ENCODE measurements at regions not wholly inside any gene's neighbourhood (a gene's known extent, or its start where the extent isn't known, plus 50 kb on each side); places are given as distances from the start of the nearest gene placed in this dataset.

DNA sequence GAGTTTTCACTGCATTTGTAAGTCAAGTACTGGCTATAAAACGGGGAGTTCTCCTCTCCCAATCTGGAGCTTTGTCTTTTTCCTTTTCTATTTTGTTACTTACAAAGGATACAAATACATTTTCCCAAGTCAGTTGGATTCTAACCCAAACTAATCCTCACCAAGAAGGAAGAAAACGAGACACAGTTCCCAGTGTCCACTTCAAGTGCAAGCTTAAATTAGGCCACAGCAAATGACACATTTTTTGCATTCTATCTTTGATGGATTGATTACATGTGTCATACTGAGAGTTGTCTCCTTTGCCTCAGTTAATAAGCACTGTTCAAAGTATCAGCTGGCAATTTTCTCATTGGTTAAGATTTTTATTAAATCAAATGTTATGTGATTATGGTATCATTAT lies 296.7 kb upstream of the ANO5 start:
- FAIRE-seq (no peak), DNase-seq (ENCODE audit: insufficient read length, low spot score) (no peak)
- TF ChIP-seq SPI1 (IDR thresholded peaks at IDR 0.05; ENCODE audit: low read depth, low read length): no peak
- no peak for TF ChIP-seq TAF1 (IDR thresholded peaks at IDR 0.05; ENCODE audit: low read depth, low read length)
- no peak for TF ChIP-seq PAX5 (IDR thresholded peaks at IDR 0.05; ENCODE audit: insufficient read depth, low read length, severe bottlenecking)
- no peak for TF ChIP-seq POU2F2 (IDR thresholded peaks at IDR 0.05; ENCODE audit: low read depth, low read length)
- no peak for TF ChIP-seq POLR2AphosphoS5 (IDR thresholded peaks at IDR 0.05; ENCODE audit: low read depth, low read length)
- no peak for TF ChIP-seq POLR2A (IDR thresholded peaks at IDR 0.05; ENCODE audit: low read depth, low read length)

DNA sequence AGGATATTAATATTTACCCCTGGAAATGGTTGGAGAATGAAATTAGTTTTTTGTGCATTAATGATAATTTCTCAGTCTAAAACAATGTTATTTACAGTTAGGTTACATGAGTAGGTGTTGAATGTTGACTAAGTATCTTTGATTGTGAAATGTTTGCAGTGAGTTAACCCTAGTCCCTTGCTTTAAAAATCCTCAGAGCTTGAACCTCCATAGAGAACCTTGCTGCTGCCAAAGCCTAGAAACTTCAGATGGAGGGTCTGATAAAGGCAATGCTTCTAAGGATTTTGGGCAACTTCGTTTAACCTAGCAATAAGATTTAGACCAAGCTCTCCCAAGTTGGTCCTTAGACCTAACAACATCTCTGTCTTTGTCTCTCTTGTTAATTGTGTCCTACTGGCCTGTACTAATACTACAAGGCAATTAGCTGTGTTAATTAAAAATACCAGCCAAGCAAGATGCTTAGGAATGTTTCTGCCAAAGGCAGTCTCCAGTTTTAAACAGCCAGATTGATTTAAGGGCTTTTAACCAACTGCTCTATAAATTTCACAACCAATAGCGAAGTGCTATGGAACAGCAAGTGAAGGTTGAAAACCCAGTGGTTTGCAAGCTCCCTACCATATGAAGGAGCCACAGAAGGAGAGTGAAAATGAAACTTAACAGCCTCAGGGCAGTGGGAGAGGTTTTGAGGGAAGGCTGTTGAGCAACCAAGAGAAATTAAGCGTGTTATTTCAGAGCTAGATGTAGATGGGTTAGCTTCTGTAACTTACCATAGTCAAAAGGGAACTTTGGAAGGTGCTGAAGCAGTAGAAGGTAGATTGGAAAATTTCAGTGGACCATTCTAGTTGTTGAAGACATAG lies 295.9 kb upstream of the ANO5 start:
- no peak for DNase-seq (ENCODE audit: insufficient read length, low spot score)
- FAIRE-seq: no peak

DNA sequence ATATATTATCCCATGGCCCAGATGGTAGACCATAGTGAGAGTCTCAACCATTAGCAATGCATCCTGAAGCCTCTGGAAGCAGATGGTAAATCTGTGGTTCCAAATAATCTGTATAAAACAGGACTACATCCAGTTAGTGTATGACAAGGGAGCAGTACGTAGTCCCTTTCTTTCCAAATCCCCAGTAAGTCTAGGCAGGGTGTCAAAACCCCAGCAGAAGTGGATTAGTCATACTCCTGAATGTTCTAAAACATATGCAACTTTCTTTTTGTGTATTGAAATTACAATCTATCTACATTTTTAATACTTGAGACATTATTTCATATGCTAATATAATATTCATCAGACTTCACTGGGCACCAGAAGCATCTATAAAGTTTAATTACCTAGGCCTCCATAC lies 295.1 kb upstream of the ANO5 start:
- TF ChIP-seq SPI1 (IDR thresholded peaks at IDR 0.05; ENCODE audit: low read depth, low read length) (no peak), POLR2A (IDR thresholded peaks at IDR 0.05; ENCODE audit: low read depth, low read length) (no peak), TAF1 (IDR thresholded peaks at IDR 0.05; ENCODE audit: low read depth, low read length) (no peak), PAX5 (IDR thresholded peaks at IDR 0.05; ENCODE audit: insufficient read depth, low read length, severe bottlenecking) (no peak)
- DNase-seq (ENCODE audit: insufficient read length, low spot score) (no peak), FAIRE-seq (no peak)

More for the DNA sequence above, 295.9 kb upstream of the ANO5 start:
- TF ChIP-seq POLR2AphosphoS5 (IDR thresholded peaks at IDR 0.05; ENCODE audit: low read depth, low read length) (no peak), SPI1 (IDR thresholded peaks at IDR 0.05; ENCODE audit: low read depth, low read length) (no peak), TAF1 (IDR thresholded peaks at IDR 0.05; ENCODE audit: low read depth, low read length) (no peak), POLR2A (IDR thresholded peaks at IDR 0.05; ENCODE audit: low read depth, low read length) (no peak), PAX5 (IDR thresholded peaks at IDR 0.05; ENCODE audit: insufficient read depth, low read length, severe bottlenecking) (no peak)

DNA sequence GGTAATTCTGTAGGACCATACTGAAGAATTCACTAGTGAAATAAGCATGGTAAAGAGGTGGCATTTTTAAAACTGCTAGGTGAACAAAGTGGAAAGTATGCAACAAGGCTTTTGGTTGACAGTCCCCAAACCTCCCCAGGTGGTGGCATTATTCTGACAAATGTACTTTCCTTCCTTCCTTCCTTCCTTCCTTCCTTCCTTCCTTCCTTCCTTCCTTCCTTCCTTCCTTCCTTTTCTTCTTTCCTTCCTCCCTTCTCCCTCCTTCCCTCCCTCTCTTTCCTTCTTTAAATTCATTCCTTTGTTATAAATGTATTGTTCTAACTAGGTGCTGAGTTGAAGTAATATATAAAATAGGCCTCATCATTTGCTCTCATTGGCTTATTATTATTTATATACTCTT lies 284.7 kb upstream of the ANO5 start:
- no peak for FAIRE-seq
- DNase-seq (ENCODE audit: insufficient read length, low spot score): no peak
- TF ChIP-seq POLR2AphosphoS5 (IDR thresholded peaks at IDR 0.05; ENCODE audit: low read depth, low read length) (no peak), POU2F2 (IDR thresholded peaks at IDR 0.05; ENCODE audit: low read depth, low read length) (no peak), TAF1 (IDR thresholded peaks at IDR 0.05; ENCODE audit: low read depth, low read length) (no peak), SPI1 (IDR thresholded peaks at IDR 0.05; ENCODE audit: low read depth, low read length) (no peak), PAX5 (IDR thresholded peaks at IDR 0.05; ENCODE audit: insufficient read depth, low read length, severe bottlenecking) (no peak), POLR2A (IDR thresholded peaks at IDR 0.05; ENCODE audit: low read depth, low read length) (no peak)

DNA sequence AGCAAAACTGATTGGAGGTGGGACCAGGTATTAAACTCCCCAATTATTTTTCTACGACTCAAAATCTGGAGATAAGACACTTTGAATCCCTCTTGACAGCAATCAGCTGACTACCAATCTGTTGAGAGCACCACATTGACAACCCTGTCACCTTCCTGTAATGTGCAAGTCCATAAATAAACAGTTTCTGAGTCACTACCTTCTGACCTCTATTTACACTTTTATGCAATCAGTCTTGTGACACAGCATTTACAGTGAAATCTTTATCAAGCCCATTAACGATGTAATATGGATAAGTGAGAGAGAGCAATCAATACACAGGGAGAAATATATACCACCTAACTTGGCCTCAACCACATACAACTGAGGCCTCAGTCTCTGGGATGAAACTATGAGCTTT lies 283.7 kb upstream of the ANO5 start:
- TF ChIP-seq PAX5 (IDR thresholded peaks at IDR 0.05; ENCODE audit: insufficient read depth, low read length, severe bottlenecking): no peak
- no peak for TF ChIP-seq POU2F2 (IDR thresholded peaks at IDR 0.05; ENCODE audit: low read depth, low read length)
- TF ChIP-seq POLR2A (IDR thresholded peaks at IDR 0.05; ENCODE audit: low read depth, low read length): no peak
- no peak for TF ChIP-seq POLR2AphosphoS5 (IDR thresholded peaks at IDR 0.05; ENCODE audit: low read depth, low read length)
- TF ChIP-seq TAF1 (IDR thresholded peaks at IDR 0.05; ENCODE audit: low read depth, low read length): no peak
- no peak for TF ChIP-seq SPI1 (IDR thresholded peaks at IDR 0.05; ENCODE audit: low read depth, low read length)
- DNase-seq (ENCODE audit: insufficient read length, low spot score) (no peak), FAIRE-seq (no peak)

DNA sequence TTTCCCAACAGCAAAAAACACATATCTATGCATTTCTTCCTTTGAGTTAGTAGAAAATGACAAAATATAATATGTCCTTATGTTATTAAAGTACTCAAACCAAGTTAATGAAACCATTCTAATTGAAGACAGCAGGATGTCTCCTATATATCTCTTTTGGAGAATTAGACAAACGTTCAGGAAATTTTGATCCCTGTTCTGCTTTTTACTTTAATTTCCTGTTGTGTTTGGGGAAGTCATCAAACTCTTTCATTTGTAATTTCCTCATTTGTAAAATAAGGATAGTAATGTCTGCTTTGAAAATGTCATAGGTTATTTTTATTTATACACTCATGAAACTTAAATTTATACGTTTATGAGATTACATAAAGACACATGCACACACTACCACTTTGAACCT lies 281.8 kb upstream of the ANO5 start:
- FAIRE-seq (no peak), DNase-seq (ENCODE audit: insufficient read length, low spot score) (no peak)
- TF ChIP-seq TAF1 (IDR thresholded peaks at IDR 0.05; ENCODE audit: low read depth, low read length): no peak
- no peak for TF ChIP-seq SPI1 (IDR thresholded peaks at IDR 0.05; ENCODE audit: low read depth, low read length)
- no peak for TF ChIP-seq PAX5 (IDR thresholded peaks at IDR 0.05; ENCODE audit: insufficient read depth, low read length, severe bottlenecking)
- TF ChIP-seq POU2F2 (IDR thresholded peaks at IDR 0.05; ENCODE audit: low read depth, low read length): no peak
- no peak for TF ChIP-seq POLR2AphosphoS5 (IDR thresholded peaks at IDR 0.05; ENCODE audit: low read depth, low read length)
- TF ChIP-seq POLR2A (IDR thresholded peaks at IDR 0.05; ENCODE audit: low read depth, low read length): no peak

DNA sequence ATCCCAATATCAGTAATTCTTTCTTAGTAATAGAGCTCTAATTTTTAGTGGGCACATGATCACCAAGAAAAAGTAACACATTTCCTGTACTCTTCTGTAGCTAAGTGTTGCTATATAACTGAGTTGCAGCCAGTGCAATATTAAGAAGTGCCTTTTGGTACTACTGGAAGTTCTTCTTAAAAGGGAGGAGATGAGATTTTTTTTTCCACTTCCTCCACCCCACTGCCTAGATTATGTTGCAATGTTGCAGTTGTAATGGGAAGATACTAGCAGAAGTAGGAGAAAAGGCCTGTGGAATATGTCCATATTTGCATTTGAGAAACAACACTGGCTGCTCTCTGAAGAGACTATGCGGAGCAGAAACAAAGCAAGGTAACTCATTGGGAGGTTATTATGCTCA lies 280.6 kb upstream of the ANO5 start:
- DNase-seq (ENCODE audit: insufficient read length, low spot score): no peak
- TF ChIP-seq TAF1 (IDR thresholded peaks at IDR 0.05; ENCODE audit: low read depth, low read length) (no peak), PAX5 (IDR thresholded peaks at IDR 0.05; ENCODE audit: insufficient read depth, low read length, severe bottlenecking) (no peak), POLR2AphosphoS5 (IDR thresholded peaks at IDR 0.05; ENCODE audit: low read depth, low read length) (no peak), SPI1 (IDR thresholded peaks at IDR 0.05; ENCODE audit: low read depth, low read length) (no peak), POU2F2 (IDR thresholded peaks at IDR 0.05; ENCODE audit: low read depth, low read length) (no peak), POLR2A (IDR thresholded peaks at IDR 0.05; ENCODE audit: low read depth, low read length) (no peak)
- no peak for FAIRE-seq

DNA sequence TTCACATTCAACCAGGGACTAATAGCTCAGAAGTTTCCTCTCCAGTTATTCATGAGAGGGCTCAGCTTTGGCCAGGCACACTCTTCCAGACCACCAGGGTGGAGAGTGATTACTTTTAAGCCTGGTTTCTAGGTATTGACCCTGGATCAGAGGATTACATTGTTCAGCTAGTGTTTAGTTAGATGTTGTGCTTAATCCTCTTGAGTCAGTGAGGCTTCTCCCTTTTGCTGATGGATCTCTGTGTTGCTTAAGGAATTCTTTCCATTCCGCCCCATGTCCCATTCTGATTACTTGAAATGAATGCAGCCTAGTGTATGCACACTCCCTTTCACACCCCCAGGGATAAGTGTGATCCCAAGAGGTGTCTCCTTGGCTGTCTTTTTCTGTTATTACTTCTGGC lies 271.7 kb upstream of the ANO5 start:
- no peak for TF ChIP-seq PAX5 (IDR thresholded peaks at IDR 0.05; ENCODE audit: insufficient read depth, low read length, severe bottlenecking)
- no peak for TF ChIP-seq TAF1 (IDR thresholded peaks at IDR 0.05; ENCODE audit: low read depth, low read length)
- TF ChIP-seq POU2F2 (IDR thresholded peaks at IDR 0.05; ENCODE audit: low read depth, low read length): no peak
- TF ChIP-seq SPI1 (IDR thresholded peaks at IDR 0.05; ENCODE audit: low read depth, low read length): no peak
- TF ChIP-seq POLR2A (IDR thresholded peaks at IDR 0.05; ENCODE audit: low read depth, low read length): no peak
- TF ChIP-seq POLR2AphosphoS5 (IDR thresholded peaks at IDR 0.05; ENCODE audit: low read depth, low read length): no peak
- no peak for FAIRE-seq

DNA sequence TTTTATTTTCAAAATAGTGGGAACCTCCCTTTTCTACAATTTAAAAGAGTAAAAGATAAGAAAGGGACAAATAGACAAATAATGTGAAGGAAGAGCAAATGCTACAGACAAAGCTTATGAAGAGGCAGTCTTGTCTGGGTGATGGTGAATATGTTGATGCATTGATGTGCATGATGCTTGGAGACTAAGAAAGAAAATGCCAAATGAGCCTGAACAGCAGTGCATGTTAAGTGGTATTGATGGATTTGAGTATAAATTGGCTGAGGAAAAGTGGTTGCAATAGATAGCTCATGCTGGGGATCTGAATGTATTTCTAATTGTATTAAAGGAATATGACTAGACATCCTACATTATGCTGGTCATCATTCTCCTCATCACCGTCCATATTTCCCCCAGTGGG lies 268.6 kb upstream of the ANO5 start:
- no peak for FAIRE-seq
- TF ChIP-seq POLR2AphosphoS5 (IDR thresholded peaks at IDR 0.05; ENCODE audit: low read depth, low read length) (no peak), PAX5 (IDR thresholded peaks at IDR 0.05; ENCODE audit: insufficient read depth, low read length, severe bottlenecking) (no peak), POLR2A (IDR thresholded peaks at IDR 0.05; ENCODE audit: low read depth, low read length) (no peak), SPI1 (IDR thresholded peaks at IDR 0.05; ENCODE audit: low read depth, low read length) (no peak), TAF1 (IDR thresholded peaks at IDR 0.05; ENCODE audit: low read depth, low read length) (no peak), POU2F2 (IDR thresholded peaks at IDR 0.05; ENCODE audit: low read depth, low read length) (no peak)
- no peak for DNase-seq (ENCODE audit: insufficient read length, low spot score)

More for the DNA sequence above, 271.7 kb upstream of the ANO5 start:
- DNase-seq (ENCODE audit: insufficient read length, low spot score): no peak
